PC-3 (cell line): ENCODE measurements at regions not wholly inside any gene's neighbourhood (a gene's known extent, or its start where the extent isn't known, plus 50 kb on each side); places are given as distances from the start of the nearest gene placed in this dataset.

Experiments
- EZH2 ChIP-seq: fragments of 300-600 bp; sonication (generic); IDR thresholded peaks from one replicate; pipeline ENCODE4 v1.6.1; 2017; ENCODE audit warnings: antibody characterized with exemption, mild to moderate bottlenecking, low read length; ENCODE audit not compliant: unreplicated experiment
- EZH2phosphoT487 ChIP-seq: fragments of 300-600 bp; sonication (generic); IDR thresholded peaks from 2 replicates; pipeline ENCODE4 v1.6.1; 2018; ENCODE audit warnings: mild to moderate bottlenecking, antibody characterized with exemption, low read length, borderline replicate concordance
- TF ChIP-seq, protein P1 (sequence below): fragments of 300-600 bp; sonication (generic); conservative IDR thresholded peaks from 2 replicates; pipeline ENCODE4 v1.5.1; 2017; ENCODE audit warnings: antibody characterized with exemption, low read depth, mild to moderate bottlenecking, low read length

GRCh38 chr21:35232545-35233176 lies 183.6 kb upstream of the RUNX1 start:
- TF ChIP-seq, protein P1, sequence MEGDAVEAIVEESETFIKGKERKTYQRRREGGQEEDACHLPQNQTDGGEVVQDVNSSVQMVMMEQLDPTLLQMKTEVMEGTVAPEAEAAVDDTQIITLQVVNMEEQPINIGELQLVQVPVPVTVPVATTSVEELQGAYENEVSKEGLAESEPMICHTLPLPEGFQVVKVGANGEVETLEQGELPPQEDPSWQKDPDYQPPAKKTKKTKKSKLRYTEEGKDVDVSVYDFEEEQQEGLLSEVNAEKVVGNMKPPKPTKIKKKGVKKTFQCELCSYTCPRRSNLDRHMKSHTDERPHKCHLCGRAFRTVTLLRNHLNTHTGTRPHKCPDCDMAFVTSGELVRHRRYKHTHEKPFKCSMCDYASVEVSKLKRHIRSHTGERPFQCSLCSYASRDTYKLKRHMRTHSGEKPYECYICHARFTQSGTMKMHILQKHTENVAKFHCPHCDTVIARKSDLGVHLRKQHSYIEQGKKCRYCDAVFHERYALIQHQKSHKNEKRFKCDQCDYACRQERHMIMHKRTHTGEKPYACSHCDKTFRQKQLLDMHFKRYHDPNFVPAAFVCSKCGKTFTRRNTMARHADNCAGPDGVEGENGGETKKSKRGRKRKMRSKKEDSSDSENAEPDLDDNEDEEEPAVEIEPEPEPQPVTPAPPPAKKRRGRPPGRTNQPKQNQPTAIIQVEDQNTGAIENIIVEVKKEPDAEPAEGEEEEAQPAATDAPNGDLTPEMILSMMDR = no peak
- no peak for TF ChIP-seq EZH2phosphoT487
- no peak for TF ChIP-seq EZH2
